ENCODE measurements at regions not wholly inside any gene's neighbourhood (a gene's known extent, or its start where the extent isn't known, plus 50 kb on each side); places are given as distances from the start of the nearest gene placed in this dataset.

DNA sequence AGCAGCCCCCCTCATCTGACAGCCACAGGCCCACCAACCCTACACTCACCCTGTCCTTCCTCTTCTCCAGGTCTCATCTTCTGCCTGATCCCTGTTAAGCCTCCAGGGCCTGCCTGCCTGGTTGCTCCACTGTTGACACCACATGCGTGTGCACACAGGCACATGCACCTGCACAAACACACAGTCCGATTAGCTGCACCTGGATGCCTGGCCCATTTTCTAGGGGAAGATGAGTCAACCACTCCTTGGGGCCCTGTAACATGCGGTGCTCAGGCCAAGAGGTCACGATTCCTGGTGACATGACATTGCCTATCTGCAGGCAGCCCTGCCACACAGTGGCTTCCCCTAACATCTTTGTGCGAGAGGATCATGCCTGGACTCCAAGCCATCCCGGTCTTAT, 498.4 kb downstream of the BCOR start:
- TF ChIP-seq, protein P1, sequence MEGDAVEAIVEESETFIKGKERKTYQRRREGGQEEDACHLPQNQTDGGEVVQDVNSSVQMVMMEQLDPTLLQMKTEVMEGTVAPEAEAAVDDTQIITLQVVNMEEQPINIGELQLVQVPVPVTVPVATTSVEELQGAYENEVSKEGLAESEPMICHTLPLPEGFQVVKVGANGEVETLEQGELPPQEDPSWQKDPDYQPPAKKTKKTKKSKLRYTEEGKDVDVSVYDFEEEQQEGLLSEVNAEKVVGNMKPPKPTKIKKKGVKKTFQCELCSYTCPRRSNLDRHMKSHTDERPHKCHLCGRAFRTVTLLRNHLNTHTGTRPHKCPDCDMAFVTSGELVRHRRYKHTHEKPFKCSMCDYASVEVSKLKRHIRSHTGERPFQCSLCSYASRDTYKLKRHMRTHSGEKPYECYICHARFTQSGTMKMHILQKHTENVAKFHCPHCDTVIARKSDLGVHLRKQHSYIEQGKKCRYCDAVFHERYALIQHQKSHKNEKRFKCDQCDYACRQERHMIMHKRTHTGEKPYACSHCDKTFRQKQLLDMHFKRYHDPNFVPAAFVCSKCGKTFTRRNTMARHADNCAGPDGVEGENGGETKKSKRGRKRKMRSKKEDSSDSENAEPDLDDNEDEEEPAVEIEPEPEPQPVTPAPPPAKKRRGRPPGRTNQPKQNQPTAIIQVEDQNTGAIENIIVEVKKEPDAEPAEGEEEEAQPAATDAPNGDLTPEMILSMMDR (IDR thresholded peaks at IDR 0.05) = no peak
- TF ChIP-seq POLR2A (IDR thresholded peaks at IDR 0.05) = no peak

All from body of pancreas (tissue), 4 donors.